ENCODE measurements at regions not wholly inside any gene's neighbourhood (a gene's known extent, or its start where the extent isn't known, plus 50 kb on each side); places are given as distances from the start of the nearest gene placed in this dataset.

DNA sequence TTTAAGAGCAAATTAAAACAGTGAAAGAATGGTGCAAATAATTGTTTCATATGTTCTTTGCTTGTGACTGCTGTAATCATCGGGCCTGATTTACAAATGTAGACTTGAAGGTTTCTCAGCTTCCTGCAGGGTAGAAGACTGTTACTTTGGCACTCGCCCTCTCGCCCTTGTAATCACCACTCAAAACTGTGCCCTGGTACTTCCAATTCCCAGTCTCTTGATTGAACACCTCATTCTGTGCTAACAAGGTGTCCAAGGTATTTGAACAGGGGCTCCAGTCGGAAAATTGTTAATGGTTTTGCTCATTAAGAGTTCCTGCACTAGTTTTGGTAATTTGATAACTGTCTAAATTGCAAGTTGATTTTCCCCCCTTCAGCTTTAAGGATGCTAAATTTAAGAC is 209.5 kb downstream of the ZIC1 start:
- no peak for TF ChIP-seq EGR1 (IDR thresholded peaks at IDR 0.05)
- no peak for TF ChIP-seq EP300 (IDR thresholded peaks at IDR 0.05; ENCODE audit: borderline replicate concordance)
- no peak for TF ChIP-seq NFIC (IDR thresholded peaks at IDR 0.05)
- no peak for TF ChIP-seq CEBPB (IDR thresholded peaks at IDR 0.05)
- TF ChIP-seq, protein P1, sequence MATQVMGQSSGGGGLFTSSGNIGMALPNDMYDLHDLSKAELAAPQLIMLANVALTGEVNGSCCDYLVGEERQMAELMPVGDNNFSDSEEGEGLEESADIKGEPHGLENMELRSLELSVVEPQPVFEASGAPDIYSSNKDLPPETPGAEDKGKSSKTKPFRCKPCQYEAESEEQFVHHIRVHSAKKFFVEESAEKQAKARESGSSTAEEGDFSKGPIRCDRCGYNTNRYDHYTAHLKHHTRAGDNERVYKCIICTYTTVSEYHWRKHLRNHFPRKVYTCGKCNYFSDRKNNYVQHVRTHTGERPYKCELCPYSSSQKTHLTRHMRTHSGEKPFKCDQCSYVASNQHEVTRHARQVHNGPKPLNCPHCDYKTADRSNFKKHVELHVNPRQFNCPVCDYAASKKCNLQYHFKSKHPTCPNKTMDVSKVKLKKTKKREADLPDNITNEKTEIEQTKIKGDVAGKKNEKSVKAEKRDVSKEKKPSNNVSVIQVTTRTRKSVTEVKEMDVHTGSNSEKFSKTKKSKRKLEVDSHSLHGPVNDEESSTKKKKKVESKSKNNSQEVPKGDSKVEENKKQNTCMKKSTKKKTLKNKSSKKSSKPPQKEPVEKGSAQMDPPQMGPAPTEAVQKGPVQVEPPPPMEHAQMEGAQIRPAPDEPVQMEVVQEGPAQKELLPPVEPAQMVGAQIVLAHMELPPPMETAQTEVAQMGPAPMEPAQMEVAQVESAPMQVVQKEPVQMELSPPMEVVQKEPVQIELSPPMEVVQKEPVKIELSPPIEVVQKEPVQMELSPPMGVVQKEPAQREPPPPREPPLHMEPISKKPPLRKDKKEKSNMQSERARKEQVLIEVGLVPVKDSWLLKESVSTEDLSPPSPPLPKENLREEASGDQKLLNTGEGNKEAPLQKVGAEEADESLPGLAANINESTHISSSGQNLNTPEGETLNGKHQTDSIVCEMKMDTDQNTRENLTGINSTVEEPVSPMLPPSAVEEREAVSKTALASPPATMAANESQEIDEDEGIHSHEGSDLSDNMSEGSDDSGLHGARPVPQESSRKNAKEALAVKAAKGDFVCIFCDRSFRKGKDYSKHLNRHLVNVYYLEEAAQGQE (IDR thresholded peaks at IDR 0.05; ENCODE audit: low read depth): no peak
- no peak for TF ChIP-seq CREB1 (IDR thresholded peaks at IDR 0.05; ENCODE audit: low read depth)
- no peak for TF ChIP-seq TCF12 (IDR thresholded peaks at IDR 0.05; ENCODE audit: low read depth)
- no peak for TF ChIP-seq RAD21 (IDR thresholded peaks at IDR 0.05; ENCODE audit: low read depth)
- no peak for TF ChIP-seq TEAD4 (IDR thresholded peaks at IDR 0.05)
- no peak for TF ChIP-seq FOXM1 (IDR thresholded peaks at IDR 0.05; ENCODE audit: borderline replicate concordance, low read depth)
- TF ChIP-seq, protein P2, sequence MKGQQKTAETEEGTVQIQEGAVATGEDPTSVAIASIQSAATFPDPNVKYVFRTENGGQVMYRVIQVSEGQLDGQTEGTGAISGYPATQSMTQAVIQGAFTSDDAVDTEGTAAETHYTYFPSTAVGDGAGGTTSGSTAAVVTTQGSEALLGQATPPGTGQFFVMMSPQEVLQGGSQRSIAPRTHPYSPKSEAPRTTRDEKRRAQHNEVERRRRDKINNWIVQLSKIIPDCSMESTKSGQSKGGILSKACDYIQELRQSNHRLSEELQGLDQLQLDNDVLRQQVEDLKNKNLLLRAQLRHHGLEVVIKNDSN (IDR thresholded peaks at IDR 0.05): no peak
- TF ChIP-seq, protein P3, sequence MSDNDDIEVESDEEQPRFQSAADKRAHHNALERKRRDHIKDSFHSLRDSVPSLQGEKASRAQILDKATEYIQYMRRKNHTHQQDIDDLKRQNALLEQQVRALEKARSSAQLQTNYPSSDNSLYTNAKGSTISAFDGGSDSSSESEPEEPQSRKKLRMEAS (IDR thresholded peaks at IDR 0.05): no peak
- TF ChIP-seq ZBTB7A (IDR thresholded peaks at IDR 0.05; ENCODE audit: low read depth): no peak
- TF ChIP-seq YY1 (IDR thresholded peaks at IDR 0.05; ENCODE audit: low read depth): no peak
- no peak for TF ChIP-seq TAF1 (IDR thresholded peaks at IDR 0.05; ENCODE audit: low read depth)

DNA sequence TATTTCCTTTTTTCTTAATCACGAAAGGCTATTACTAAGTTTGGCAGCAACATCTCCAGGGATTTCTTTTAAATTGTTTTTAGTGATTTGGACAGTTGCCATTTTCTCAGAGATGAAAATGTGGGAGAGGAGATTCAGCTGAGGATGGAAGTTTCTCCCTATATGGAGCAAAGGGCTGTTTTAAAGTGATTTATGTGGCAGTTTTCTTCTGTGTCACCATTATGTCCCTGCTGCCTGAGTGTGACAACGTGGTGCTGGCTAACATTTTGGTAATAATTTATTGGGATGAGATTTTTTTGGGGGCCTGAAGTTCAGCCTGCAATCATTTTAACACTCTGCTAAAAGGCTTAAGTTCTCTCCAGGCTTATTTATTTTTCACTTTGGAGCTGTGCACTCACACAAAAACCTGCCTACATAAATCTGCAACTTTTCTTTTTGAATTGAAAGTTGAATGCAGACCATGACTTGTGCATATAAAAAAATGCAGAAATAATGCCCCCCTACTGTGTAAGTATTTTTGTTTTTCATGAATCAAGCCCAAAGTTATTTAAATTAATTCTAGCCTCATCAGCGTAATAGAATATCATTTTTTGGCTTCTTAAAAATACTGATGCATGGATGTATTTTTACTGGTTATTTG is 210.9 kb downstream of the ZIC1 start:
- TF ChIP-seq, protein P3 (IDR thresholded peaks at IDR 0.05): no peak
- TF ChIP-seq NFIC (IDR thresholded peaks at IDR 0.05): no peak
- no peak for TF ChIP-seq EP300 (IDR thresholded peaks at IDR 0.05; ENCODE audit: borderline replicate concordance)
- TF ChIP-seq TEAD4 (IDR thresholded peaks at IDR 0.05): no peak
- TF ChIP-seq CEBPB (IDR thresholded peaks at IDR 0.05): no peak
- no peak for TF ChIP-seq RAD21 (IDR thresholded peaks at IDR 0.05; ENCODE audit: low read depth)
- TF ChIP-seq TAF1 (IDR thresholded peaks at IDR 0.05; ENCODE audit: low read depth): no peak
- TF ChIP-seq, protein P2 (IDR thresholded peaks at IDR 0.05): no peak
- no peak for TF ChIP-seq TCF12 (IDR thresholded peaks at IDR 0.05; ENCODE audit: low read depth)
- TF ChIP-seq EGR1 (IDR thresholded peaks at IDR 0.05): no peak
- TF ChIP-seq FOXM1 (IDR thresholded peaks at IDR 0.05; ENCODE audit: borderline replicate concordance, low read depth): no peak
- no peak for TF ChIP-seq CREB1 (IDR thresholded peaks at IDR 0.05; ENCODE audit: low read depth)
- TF ChIP-seq, protein P1 (IDR thresholded peaks at IDR 0.05; ENCODE audit: low read depth): no peak
- TF ChIP-seq YY1 (IDR thresholded peaks at IDR 0.05; ENCODE audit: low read depth): no peak
- no peak for TF ChIP-seq ZBTB7A (IDR thresholded peaks at IDR 0.05; ENCODE audit: low read depth)

DNA sequence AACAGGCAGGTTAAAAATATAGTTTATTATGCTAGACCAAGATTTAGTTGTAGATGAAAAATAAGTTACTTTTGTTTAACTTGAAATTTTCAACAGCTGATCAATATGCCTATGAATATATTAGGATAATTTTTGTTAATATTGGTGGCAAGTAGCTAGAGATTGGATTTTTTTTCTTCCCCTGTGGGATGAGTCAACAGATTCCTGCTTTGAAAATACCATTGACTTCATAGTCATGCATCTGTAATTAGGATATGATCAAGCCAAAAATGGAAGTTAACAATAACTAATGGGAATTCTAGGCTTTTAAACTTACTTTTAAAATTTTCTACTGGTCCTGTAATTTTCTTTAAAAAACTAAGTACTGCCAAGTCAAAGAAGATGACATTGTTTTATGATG is 211.7 kb downstream of the ZIC1 start:
- TF ChIP-seq ZBTB7A (IDR thresholded peaks at IDR 0.05; ENCODE audit: low read depth) (no peak), NFIC (IDR thresholded peaks at IDR 0.05) (no peak), FOXM1 (IDR thresholded peaks at IDR 0.05; ENCODE audit: borderline replicate concordance, low read depth) (no peak), YY1 (IDR thresholded peaks at IDR 0.05; ENCODE audit: low read depth) (no peak), TEAD4 (IDR thresholded peaks at IDR 0.05) (no peak), TCF12 (IDR thresholded peaks at IDR 0.05; ENCODE audit: low read depth) (no peak)
- TF ChIP-seq, protein P1 (IDR thresholded peaks at IDR 0.05; ENCODE audit: low read depth): no peak
- TF ChIP-seq, protein P3 (IDR thresholded peaks at IDR 0.05): no peak

DNA sequence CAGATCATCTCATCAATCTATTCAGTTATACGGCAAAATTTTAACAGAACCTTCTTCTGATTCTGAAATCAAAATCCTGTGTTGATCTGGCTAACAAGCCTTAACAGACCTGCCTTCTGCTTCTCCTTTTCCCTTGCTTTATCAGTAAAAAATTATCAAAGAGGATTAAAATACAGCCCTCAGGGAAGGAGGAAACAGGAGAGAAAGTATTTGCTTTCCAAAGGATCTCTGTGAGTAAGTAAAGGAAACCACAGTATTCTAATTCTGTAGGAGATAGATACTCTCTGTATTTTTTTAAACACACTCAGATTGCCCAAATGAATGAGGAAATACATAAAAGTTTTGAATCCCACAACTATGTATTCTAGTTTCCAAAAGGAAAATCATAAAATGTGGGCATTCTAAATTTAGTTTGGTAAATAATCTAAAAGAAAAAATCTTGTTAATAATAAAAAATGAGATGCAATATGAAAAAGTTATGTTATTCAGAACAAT is 221.8 kb downstream of the ZIC1 start:
- TF ChIP-seq, protein P3 (IDR thresholded peaks at IDR 0.05): no peak
- TF ChIP-seq TAF1 (IDR thresholded peaks at IDR 0.05; ENCODE audit: low read depth): no peak
- TF ChIP-seq CREB1 (IDR thresholded peaks at IDR 0.05; ENCODE audit: low read depth): no peak
- TF ChIP-seq CEBPB (IDR thresholded peaks at IDR 0.05): no peak
- TF ChIP-seq FOXM1 (IDR thresholded peaks at IDR 0.05; ENCODE audit: borderline replicate concordance, low read depth): no peak
- TF ChIP-seq EGR1 (IDR thresholded peaks at IDR 0.05): no peak
- TF ChIP-seq YY1 (IDR thresholded peaks at IDR 0.05; ENCODE audit: low read depth): no peak
- TF ChIP-seq, protein P1 (IDR thresholded peaks at IDR 0.05; ENCODE audit: low read depth): no peak
- no peak for TF ChIP-seq TEAD4 (IDR thresholded peaks at IDR 0.05)
